ENCODE measurements at regions not wholly inside any gene's neighbourhood (a gene's known extent, or its start where the extent isn't known, plus 50 kb on each side); places are given as distances from the start of the nearest gene placed in this dataset.

DNA sequence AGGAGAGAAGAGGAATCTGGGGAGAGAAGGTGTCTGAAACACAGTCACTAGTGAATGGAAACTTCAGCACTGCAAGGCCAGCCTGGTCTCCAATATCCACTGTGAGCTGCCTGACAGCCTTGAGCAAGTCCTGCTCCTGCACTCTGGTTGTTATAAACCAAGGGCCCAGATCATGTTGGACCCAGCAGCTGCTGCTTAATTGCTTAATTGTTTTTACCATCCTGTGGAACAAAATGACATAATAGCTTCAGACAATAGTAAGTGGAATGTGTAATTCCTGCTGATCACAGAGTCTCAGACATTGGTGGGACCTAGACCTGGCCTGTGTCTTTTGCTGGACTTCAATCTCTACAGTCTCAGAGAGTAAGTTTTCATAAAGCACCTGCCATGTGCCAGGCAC, 833.7 kb downstream of the TFAP2A start:
- Histone ChIP-seq H2AK5ac (ENCODE audit: insufficient read length, low read length) (no peak overlapping the region), H3K9me3 (ENCODE audit: control insufficient read depth, low read depth, low read length) (no peaks in the 10 kb centered on the region), H3K4me2 (ENCODE audit: insufficient read depth, insufficient read length, low read length) (no peak overlapping the region), H3K4ac (ENCODE audit: low read depth, low read length) (no peak overlapping the region), H3K4me1 (ENCODE audit: insufficient read depth, low read length) (no peaks in the 10 kb centered on the region), H4K20me1 (ENCODE audit: control insufficient read depth, insufficient read depth, insufficient read length) (no peaks in the 10 kb centered on the region), H3K23me2 (ENCODE audit: insufficient read length, low read depth, low read length, poor library complexity, severe bottlenecking) (no peaks in the 10 kb centered on the region), H3K79me1 (ENCODE audit: insufficient read depth, low read depth, low read length, poor library complexity, severe bottlenecking) (no peaks in the 10 kb centered on the region), H4K5ac (ENCODE audit: insufficient read length, low read depth, low read length) (no peak overlapping the region), H3K18ac (ENCODE audit: insufficient read length, low read depth, low read length) (no peak overlapping the region), H3K9ac (ENCODE audit: extremely low read depth, insufficient read length, low read length) (no peak overlapping the region), H3K79me2 (ENCODE audit: insufficient read depth, low read length) (no peaks in the 10 kb centered on the region), H2BK5ac (ENCODE audit: insufficient read length, low read length) (no peak overlapping the region), H3K27me3 (ENCODE audit: insufficient read depth, low read length) (no peaks in the 10 kb centered on the region), H3K23ac (ENCODE audit: insufficient read length, low read depth, low read length) (no peak overlapping the region), H2BK15ac (ENCODE audit: low read depth, low read length) (no peak overlapping the region), H3K14ac (ENCODE audit: insufficient read depth, low read length) (no peak overlapping the region), H2BK12ac (ENCODE audit: insufficient read length, low read depth, low read length) (no peak overlapping the region), H3T11ph (ENCODE audit: low read length) (no peak overlapping the region), H2BK20ac (ENCODE audit: low read depth, low read length, poor library complexity, severe bottlenecking) (no peak overlapping the region), H4K8ac (replicated peaks; ENCODE audit: insufficient read length, low read depth, low read length) (no peak overlapping the region), H2AFZ (ENCODE audit: low read length) (no peak overlapping the region), H3K56ac (ENCODE audit: insufficient read length, low read depth, low read length) (no peak overlapping the region), H4K91ac (ENCODE audit: insufficient read length, low read depth, low read length) (no peak overlapping the region), H2BK120ac (ENCODE audit: low read depth, low read length, poor library complexity, severe bottlenecking) (no peak overlapping the region), H3K27ac (ENCODE audit: insufficient read length, low read depth, low read length) (no peak overlapping the region)
- no peaks in the 10 kb centered on the region; the same call in 1 of the 2 replicates for H3K27me3 Mint-ChIP-seq (ENCODE audit: low read depth)
- TF ChIP-seq, protein P1, sequence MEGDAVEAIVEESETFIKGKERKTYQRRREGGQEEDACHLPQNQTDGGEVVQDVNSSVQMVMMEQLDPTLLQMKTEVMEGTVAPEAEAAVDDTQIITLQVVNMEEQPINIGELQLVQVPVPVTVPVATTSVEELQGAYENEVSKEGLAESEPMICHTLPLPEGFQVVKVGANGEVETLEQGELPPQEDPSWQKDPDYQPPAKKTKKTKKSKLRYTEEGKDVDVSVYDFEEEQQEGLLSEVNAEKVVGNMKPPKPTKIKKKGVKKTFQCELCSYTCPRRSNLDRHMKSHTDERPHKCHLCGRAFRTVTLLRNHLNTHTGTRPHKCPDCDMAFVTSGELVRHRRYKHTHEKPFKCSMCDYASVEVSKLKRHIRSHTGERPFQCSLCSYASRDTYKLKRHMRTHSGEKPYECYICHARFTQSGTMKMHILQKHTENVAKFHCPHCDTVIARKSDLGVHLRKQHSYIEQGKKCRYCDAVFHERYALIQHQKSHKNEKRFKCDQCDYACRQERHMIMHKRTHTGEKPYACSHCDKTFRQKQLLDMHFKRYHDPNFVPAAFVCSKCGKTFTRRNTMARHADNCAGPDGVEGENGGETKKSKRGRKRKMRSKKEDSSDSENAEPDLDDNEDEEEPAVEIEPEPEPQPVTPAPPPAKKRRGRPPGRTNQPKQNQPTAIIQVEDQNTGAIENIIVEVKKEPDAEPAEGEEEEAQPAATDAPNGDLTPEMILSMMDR (conservative IDR thresholded peaks at IDR 0.05): no peak
- no peak overlapping the region for H3K4me3 Mint-ChIP-seq
- peaks cover 0 to 4% of the 10 kb centered on the region in 2 experiments; a peak in 1 of 4 replicates for H3K4me1 Mint-ChIP-seq
- no peaks in the 10 kb centered on the region for H3K9me3 Mint-ChIP-seq
- no peak for DNase-seq
- H3K36me3 Mint-ChIP-seq (ENCODE audit: insufficient read depth in 1 of 3, low read depth in 3 of 3): no peaks in the 10 kb centered on the region
- no peak overlapping the region; a peak in 1 of 7 replicates for H3K27ac Mint-ChIP-seq

Measured in H9 (cell line).